GM23248 (cell line): ENCODE measurements at regions not wholly inside any gene's neighbourhood (a gene's known extent, or its start where the extent isn't known, plus 50 kb on each side); places are given as distances from the start of the nearest gene placed in this dataset.

Experiments used
- EZH2 ChIP-seq: fragments of 200-600 bp; sonication (generic); IDR thresholded peaks from 2 replicates; pipeline ENCODE4 v1.6.1; 2018; ENCODE audit warnings: antibody characterized with exemption, mild to moderate bottlenecking; ENCODE audit not compliant: insufficient read depth, poor library complexity, severe bottlenecking
- EZH2phosphoT487 ChIP-seq: fragments of 200-600 bp; sonication (generic); IDR thresholded peaks from 2 replicates; pipeline ENCODE4 v1.6.1; 2018; ENCODE audit warnings: antibody characterized with exemption, moderate library complexity, mild to moderate bottlenecking, low read depth; ENCODE audit not compliant: insufficient read depth

- TF ChIP-seq EZH2, result no peak
- TF ChIP-seq EZH2phosphoT487, result no peak
Observed at GRCh38 chr6:90450268-90450953, 136.5 kb downstream of the MAP3K7 start.
